GM19438 (cell line): ENCODE measurements at regions not wholly inside any gene's neighbourhood (a gene's known extent, or its start where the extent isn't known, plus 50 kb on each side); places are given as distances from the start of the nearest gene placed in this dataset.

Experiments used
- ATAC-seq: cut with Tn5 transposase; IDR thresholded peaks from one replicate; pipeline ENCODE4 v1.9.1; 2021; ENCODE audit warnings: low read depth; ENCODE audit not compliant: unreplicated experiment

DNA sequence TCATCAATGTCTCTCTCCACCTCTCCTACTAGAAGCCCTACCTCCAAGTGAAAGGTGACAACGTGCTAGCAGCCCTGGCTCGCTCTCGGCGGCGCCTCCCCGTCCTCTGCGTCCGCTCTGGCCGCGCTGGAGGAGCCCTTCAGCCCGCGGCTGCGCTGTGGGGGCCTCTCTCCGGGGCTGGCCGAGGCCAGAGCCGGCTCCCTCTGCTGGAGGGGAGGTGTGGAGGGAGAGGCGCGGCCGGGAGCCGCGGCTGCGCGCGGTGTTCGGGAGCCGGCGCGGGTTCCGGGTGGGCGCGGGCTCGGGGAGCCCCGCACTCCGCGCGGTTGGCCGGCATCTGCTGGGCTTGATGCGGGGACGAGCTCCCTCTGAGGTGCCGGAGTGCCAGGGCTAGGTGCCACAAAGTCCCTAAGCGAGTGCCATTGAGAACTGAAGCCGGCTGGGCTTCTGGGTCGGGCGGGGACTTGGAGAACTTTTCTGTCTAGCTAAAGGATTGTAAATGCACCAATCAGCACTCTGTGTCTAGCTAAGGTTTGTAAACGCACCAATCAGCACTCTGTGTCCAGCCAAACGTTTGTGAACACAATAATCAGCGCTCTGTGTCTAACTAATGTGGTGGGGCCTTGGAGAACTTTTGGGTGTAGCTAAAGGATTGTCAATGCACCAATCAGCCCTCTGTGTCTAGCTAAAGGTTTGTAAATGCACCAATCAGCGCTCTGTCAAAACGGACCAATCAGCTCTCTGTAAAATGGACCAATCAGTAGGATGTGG lies 84.8 kb upstream of the ARRDC4 start:
- ATAC-seq: no peak

DNA sequence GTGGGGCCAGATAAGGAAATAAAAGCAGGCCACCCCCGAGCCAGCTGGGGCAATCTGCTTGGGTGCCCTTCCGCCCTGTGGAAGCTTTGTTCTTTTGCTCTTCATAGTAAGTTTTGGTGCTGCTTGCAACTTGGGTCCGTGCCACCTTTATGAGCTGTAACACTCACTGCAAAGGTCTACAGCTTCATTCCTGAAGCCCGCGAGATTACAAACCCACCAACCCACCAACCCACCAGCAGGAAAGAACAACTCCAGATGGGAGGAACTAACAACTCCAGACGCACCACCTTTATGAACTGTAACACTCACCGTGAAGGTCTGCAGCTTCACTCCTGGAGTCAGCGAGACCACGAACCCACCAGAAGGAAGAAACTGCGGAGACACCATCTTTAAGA lies 84.2 kb upstream of the ARRDC4 start:
- no peak for ATAC-seq

DNA sequence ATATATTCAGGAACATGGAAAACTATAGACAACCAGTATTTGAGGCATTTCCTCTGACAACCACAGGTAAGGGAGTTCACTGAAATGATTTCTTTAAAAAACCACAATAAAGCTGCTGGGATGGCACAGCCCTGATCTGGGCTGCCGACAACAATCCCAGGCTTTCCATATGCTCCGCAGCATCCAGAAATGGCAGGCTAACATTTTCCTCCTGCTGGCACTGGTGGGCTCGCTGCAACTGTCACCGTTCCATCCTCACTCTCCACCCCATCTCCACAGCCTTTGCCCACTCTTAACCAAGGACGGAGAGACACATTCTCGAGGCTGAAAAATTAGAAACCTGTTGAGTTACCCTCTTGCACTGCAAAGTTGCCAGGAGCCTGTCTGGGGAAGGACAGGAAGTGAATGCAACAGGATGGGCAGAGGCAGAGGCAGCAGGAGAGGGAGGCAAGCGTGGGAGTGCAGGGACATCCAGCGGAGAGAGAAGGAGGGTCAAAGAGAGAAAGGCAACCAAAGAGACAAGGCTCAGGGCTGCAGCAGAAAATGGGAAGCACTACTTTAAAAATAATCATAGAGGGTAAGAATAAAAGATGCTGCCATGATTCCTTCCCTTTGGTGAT lies 79.0 kb upstream of the ARRDC4 start:
- no peak for ATAC-seq

DNA sequence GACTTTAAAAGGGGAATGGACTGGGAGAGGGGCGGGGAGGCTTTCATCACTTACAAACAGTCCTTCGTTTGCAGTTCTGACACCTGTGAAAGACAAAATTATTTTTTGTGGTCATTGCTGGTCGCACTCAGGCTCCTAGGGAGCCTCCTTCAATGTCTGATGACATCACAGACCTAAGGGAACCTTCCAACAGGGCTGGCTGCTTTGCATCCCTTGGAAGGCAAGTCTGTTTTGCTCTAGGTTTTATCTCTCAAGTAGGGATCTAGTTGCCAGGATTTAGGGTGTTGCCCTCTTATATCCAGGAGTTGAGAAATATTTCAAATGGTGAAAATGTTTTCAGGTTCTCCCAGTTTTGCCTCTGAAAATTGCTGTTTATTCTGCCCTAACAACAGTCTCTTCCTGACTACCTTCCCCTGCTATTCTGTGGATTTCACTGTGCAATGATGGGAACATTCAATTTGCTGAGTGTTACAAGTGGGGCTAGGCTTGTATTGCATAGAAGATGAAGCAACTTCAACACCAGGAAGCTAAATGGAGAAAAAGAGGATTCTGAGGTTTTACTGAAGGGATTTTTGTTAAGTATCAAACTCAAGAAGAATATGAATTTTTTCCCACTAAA lies 75.9 kb upstream of the ARRDC4 start:
- no peak for ATAC-seq

DNA sequence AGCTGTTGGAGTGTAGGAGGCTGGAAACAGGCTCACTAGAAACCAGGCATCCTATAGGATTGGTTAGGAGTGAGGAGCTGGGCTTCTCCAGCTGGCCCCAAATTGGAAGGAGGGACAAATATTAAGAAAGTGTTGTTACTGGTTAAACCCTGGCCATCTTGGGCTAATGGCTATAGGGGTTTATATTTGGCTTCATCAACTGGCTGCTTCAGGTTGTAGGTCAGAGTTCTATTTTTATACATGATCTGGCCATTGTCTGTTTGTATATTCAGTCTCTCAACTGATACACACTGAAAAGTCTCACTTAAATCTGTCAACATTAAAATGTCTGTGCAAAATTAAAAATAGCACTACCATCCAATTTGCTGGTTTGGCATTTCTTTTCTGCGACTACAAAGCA lies 70.2 kb upstream of the ARRDC4 start:
- ATAC-seq: no peak

DNA sequence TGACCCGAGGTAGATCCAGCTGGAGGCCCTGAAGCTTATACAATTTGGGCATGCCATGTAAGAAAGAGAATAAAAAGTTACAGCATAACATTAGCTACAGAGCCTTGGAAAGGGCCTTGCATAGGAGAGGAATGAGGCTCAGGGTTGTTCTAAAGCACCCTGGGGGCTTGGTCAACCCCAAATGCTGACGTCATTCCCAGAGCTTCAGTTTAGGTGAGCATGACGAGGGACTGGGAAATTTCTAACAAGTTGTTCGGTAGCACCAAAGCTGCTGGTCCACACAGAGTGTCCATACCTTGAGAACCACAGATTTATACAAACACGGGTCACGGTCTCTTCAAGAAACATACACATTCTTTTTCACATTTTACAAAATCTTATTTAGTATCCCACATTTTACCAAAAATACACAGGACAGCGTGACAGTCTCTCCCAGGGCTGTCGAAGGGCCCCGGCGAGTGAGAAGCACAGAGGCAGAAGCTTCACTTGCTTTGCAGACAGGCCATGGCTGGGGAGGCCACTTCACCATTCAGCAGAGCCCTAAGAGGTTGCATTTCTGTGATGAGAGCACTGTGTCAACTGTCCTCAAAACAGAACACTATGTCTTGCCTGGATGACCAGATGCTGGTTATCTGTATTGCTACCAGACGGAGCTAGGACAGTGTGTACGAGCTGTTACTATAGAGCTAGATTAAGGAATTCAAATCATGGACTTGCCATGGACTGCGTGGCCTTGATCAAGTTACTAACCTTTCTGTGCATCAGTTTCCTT lies 68.2 kb upstream of the ARRDC4 start:
- no peak for ATAC-seq

DNA sequence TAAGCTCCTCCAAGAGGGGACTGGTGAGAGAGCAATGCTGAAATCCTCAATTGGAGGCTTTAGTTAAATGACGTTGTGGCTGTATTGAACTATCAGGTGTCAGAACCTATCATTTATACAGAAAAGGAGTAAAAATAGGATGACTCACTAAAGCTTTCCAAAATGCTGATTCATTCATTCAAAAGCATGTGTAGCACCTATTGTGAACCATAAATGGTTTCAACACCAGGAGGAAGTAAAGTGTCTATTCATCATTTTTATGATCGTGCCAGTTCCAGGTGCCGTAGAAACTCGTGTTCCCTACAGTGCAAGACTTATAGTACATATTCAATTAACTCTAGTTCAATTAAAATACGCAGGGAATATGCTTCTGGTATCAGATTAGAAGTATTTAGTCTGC lies 66.5 kb upstream of the ARRDC4 start:
- no peak for ATAC-seq

DNA sequence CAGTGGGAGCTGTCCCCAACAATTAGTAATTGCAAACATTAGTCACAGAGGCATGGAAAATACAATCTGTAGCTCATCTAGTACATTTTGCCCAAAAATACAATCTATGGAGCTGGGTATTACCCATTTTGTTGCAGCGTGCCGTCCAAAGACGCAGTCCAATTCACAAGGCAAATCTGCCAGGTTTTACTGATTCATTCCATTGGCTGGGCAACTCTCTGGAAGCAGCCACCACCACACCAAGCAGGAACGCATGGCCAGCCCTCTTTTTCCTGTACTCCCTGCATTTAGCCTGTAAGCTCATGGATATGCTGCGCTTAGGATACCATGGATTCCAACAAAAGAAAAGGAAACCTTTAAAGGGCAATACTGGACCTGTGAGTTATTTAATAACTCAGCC lies 60.5 kb upstream of the ARRDC4 start:
- no peak for ATAC-seq

DNA sequence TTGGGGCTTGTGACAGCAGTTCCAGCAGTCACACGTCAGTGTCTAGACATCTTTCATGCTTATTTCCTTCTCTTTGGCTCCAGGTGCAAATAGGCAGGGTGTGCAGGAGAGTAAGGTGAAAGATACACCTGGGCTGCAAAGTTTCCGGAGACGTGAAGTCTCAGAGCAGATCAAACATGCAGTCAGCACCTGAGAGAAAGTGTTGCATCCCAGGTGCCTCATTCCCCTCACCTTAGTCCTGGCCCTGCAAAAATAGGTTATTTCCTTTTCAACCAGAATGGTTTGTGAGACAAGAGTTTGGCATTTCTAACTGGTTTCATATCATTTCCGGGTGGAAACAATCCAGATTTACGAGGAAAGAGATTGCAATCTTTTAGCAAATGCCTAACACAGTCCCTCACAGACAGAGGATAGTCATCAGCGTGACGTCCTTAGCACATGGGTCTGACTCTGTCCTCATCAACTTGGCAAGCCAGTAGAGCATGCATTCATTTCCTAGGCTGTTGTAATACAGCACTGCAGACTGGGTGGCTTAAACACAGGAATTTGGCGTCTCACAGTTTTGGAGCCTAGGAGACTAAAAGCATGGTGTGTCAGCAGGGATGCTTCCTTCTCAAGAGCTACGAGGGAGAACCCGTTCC lies 58.2 kb upstream of the ARRDC4 start:
- no peak for ATAC-seq

DNA sequence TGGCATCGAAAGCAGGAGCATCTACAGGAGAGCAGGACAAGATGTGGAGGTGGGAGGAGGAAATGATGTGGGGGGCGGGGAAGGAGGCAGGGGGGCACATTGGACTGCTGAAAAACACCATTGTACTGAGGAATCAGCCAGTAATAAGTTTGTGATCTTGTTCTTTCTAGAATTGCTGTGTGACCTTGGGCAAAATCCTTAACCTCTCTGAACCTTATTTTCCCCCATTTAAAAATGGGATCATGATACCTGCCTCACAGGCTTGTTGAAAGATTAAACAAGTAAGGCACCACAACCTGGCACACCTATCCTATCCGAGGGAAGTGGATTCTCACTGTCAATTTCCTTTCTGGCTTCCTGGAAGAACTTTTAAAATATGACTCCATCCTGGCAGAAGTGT lies 56.9 kb upstream of the ARRDC4 start:
- no peak for ATAC-seq

DNA sequence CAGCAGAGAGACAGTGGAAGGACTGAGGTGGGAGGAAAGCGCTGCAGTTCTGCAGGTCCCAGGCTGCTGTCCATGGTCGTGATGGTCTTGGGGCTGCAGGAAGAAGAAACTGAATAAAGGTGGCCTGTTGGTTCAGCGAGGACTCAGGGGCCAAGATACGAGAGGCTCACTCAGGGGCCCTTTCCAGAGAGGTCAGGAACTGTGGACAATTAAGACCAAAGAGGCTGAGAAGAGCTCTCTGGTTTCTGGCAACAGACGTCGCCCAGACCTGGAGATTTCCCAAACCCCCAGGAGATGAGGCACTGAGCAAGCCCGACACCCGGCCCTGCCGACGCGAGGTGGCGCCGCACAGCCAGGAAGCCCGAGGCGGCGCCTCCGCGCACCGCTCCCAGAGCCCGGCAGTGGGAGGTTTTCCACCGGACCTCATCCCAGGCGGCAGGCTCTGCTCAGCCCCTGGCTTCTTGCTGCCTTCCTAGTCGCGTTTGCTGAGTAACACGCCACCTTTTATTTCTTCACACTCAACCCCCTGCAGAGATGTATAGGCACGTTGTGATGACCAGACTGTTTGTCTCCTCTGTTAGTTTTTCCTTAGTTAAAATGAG lies 56.4 kb upstream of the ARRDC4 start:
- ATAC-seq: no peak

DNA sequence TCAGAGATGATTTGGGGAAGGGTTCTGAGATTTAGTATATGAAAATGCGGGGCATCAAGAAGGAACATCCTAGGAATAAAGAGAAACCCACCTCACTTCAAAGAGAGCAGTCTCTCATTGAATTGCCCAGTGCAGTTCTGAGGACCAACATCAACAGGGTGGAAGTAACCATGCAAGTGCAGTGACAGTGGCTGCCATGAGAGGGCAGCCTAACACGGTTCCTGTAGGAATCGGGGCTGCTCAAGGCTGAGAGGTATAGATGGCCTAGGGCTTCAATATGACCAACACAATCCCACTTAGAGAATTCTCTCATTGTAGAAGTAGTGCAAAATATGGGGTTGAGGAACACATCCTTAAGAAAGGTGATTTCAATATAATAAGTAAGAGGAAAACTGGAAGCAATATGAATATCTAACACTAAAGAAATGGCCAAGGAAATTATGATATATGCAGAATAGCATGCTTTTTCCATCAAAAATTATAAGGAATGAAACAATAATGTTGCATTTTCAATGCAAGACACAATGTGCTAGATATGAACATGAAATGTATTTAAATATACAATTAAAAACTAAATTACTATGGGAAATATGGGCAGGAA lies 51.1 kb upstream of the ARRDC4 start:
- peak; percentile 98 for ATAC-seq
